SK-N-MC (cell line): ENCODE measurements at regions not wholly inside any gene's neighbourhood (a gene's known extent, or its start where the extent isn't known, plus 50 kb on each side); places are given as distances from the start of the nearest gene placed in this dataset.

Experiments
- EZH2 ChIP-seq: fragments of 200-600 bp; sonication (generic); IDR thresholded peaks from one replicate; pipeline ENCODE4 v1.6.1; 2017; ENCODE audit warnings: antibody characterized with exemption
- FOXP2 ChIP-seq: optimal IDR thresholded peaks from 2 replicates; pipeline ENCODE3; 2011; ENCODE audit warnings: mild to moderate bottlenecking, moderate library complexity; ENCODE audit not compliant: insufficient read depth; ENCODE audit errors: extremely low read length, control extremely low read depth
- POLR2AphosphoS5 ChIP-seq: IDR thresholded peaks from 2 replicates; pipeline ENCODE4 v1.6.1; 2012; ENCODE audit warnings: mild to moderate bottlenecking, low read depth, low read length, borderline replicate concordance

- no peak for TF ChIP-seq POLR2AphosphoS5
- no peak for TF ChIP-seq EZH2
- TF ChIP-seq FOXP2: no peak
Observed at GRCh38 chr18:75859533-75859932, 432.0 kb upstream of the SMIM21 start.
